Transverse colon (tissue), 4 donors: ENCODE measurements at regions not wholly inside any gene's neighbourhood (a gene's known extent, or its start where the extent isn't known, plus 50 kb on each side); places are given as distances from the start of the nearest gene placed in this dataset.

ENCODE experiments used
- POLR2A ChIP-seq: fragments of 450-650 bp; IDR thresholded peaks from one replicate; pipeline ENCODE4 v1.6.1; 2016; ENCODE audit warnings: antibody characterized with exemption, mild to moderate bottlenecking, moderate library complexity
- POLR2AphosphoS5 ChIP-seq, 3 donors: sonication (generic); formaldehyde crosslinking; IDR thresholded peaks; one replicate each; pipeline ENCODE4 v1.6.1; 2016; ENCODE audit warnings: antibody characterized with exemption in 3 of 3
- TF ChIP-seq, protein P1 (sequence below), 5 experiments: fragments of 200-600 bp in 3 of 5; fragments of 450-650 bp in 2 of 5; sonication (generic) in 3 of 5; IDR thresholded peaks; 1 replicate in 2 of 5; 2 replicates in 3 of 5; pipeline ENCODE4 v1.5.1; 2016 to 2017; ENCODE audit warnings: antibody characterized with exemption in 5 of 5, inconsistent platforms in 3 of 5, mild to moderate bottlenecking in 2 of 5, moderate library complexity in 1 of 5

DNA sequence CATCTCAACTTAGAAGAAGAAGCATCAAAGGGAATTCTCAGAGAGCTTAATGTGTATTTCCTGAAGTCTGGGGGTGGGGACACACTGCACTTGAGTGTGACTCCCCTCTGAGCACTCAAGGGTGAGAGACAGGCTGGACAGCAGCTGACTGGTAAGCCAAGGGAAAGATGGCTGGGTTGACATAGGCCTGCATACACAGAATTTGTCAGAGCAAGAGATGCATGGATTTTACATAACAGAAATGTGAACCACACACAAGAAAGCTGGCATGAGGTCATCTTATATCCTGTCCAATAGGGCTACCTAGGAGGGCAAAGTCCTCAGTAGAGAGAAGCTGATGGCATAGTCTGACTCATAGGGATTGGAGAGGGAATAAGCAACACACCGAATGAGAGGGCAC, 114.3 kb upstream of the EPB41L4A start:
- TF ChIP-seq, protein P1, sequence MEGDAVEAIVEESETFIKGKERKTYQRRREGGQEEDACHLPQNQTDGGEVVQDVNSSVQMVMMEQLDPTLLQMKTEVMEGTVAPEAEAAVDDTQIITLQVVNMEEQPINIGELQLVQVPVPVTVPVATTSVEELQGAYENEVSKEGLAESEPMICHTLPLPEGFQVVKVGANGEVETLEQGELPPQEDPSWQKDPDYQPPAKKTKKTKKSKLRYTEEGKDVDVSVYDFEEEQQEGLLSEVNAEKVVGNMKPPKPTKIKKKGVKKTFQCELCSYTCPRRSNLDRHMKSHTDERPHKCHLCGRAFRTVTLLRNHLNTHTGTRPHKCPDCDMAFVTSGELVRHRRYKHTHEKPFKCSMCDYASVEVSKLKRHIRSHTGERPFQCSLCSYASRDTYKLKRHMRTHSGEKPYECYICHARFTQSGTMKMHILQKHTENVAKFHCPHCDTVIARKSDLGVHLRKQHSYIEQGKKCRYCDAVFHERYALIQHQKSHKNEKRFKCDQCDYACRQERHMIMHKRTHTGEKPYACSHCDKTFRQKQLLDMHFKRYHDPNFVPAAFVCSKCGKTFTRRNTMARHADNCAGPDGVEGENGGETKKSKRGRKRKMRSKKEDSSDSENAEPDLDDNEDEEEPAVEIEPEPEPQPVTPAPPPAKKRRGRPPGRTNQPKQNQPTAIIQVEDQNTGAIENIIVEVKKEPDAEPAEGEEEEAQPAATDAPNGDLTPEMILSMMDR (IDR thresholded peaks at IDR 0.05), result no peak
- TF ChIP-seq POLR2AphosphoS5 (IDR thresholded peaks at IDR 0.05) (no peak), POLR2A (no peak)
